ENCODE measurements at regions not wholly inside any gene's neighbourhood (a gene's known extent, or its start where the extent isn't known, plus 50 kb on each side); places are given as distances from the start of the nearest gene placed in this dataset.

- no peak for DNase-seq
- no peak for ATAC-seq
- no peak overlapping the region for H3K27ac ChIP-seq
- H3K4me1 ChIP-seq: no peaks in the 10 kb centered on the region
- no peak overlapping the region for H3K4me3 ChIP-seq
- intact Hi-C loops (cut with DNase I): no loop called here
- no peaks in the 10 kb centered on the region for H3K36me3 ChIP-seq
- no peaks in the 10 kb centered on the region for H3K27me3 ChIP-seq
- no peak for TF ChIP-seq CTCF (IDR thresholded peaks at IDR 0.05)
- H3K9me3 ChIP-seq: no peaks in the 10 kb centered on the region
Measured at GRCh38 chr3:56942523-56942922, 117.9 kb upstream of the SPATA12 start.

- no peak for TF ChIP-seq CTCF (IDR thresholded peaks at IDR 0.05)
- Histone ChIP-seq H3K27me3 (no peaks in the 10 kb centered on the region), H3K4me1 (no peaks in the 10 kb centered on the region), H3K9me3 (no peaks in the 10 kb centered on the region), H3K36me3 (no peaks in the 10 kb centered on the region), H3K4me3 (no peak overlapping the region), H3K27ac (no peak overlapping the region)
- intact Hi-C loops (cut with DNase I): no loop called here
- DNase-seq (no peak), ATAC-seq (no peak)
Measured at GRCh38 chr3:56940976-56941375, 119.5 kb upstream of the SPATA12 start.

GRCh38 chr3:56940321-56940720 is 120.1 kb upstream of the SPATA12 start:
- Histone ChIP-seq H3K4me1 (no peaks in the 10 kb centered on the region), H3K27me3 (no peaks in the 10 kb centered on the region), H3K27ac (no peak overlapping the region), H3K36me3 (no peaks in the 10 kb centered on the region), H3K9me3 (no peaks in the 10 kb centered on the region), H3K4me3 (no peak overlapping the region)
- ATAC-seq (no peak), DNase-seq (no peak)
- intact Hi-C loops (cut with DNase I): no loop called here
- no peak for TF ChIP-seq CTCF (IDR thresholded peaks at IDR 0.05)

- TF ChIP-seq CTCF (IDR thresholded peaks at IDR 0.05): no peak
- Histone ChIP-seq H3K27me3 (no peaks in the 10 kb centered on the region), H3K4me3 (no peak overlapping the region), H3K27ac (no peak overlapping the region), H3K9me3 (no peaks in the 10 kb centered on the region), H3K4me1 (no peaks in the 10 kb centered on the region), H3K36me3 (no peaks in the 10 kb centered on the region)
- intact Hi-C loops (cut with DNase I): no loop called here
- ATAC-seq (no peak), DNase-seq (no peak)
Measured at GRCh38 chr3:56939834-56940233, 120.6 kb upstream of the SPATA12 start.

GRCh38 chr3:56938530-56938929 is 121.9 kb upstream of the SPATA12 start:
- no peak overlapping the region for H3K27ac ChIP-seq
- TF ChIP-seq CTCF (IDR thresholded peaks at IDR 0.05): no peak
- intact Hi-C loops (cut with DNase I): no loop called here

GRCh38 chr3:56937580-56937979 is 122.9 kb upstream of the SPATA12 start:
- no peaks in the 10 kb centered on the region for H3K9me3 ChIP-seq
- no peak for ATAC-seq
- no peak overlapping the region for H3K4me3 ChIP-seq
- intact Hi-C loops (cut with DNase I): no loop called here
- H3K4me1 ChIP-seq: no peaks in the 10 kb centered on the region
- no peaks in the 10 kb centered on the region for H3K27me3 ChIP-seq
- H3K36me3 ChIP-seq: no peaks in the 10 kb centered on the region
- no peak for TF ChIP-seq CTCF (IDR thresholded peaks at IDR 0.05)
- H3K27ac ChIP-seq: no peak overlapping the region
- DNase-seq: no peak

More at GRCh38 chr3:56938530-56938929, 121.9 kb upstream of the SPATA12 start:
- Histone ChIP-seq H3K4me3 (no peak overlapping the region), H3K9me3 (no peaks in the 10 kb centered on the region), H3K27me3 (no peaks in the 10 kb centered on the region), H3K36me3 (no peaks in the 10 kb centered on the region), H3K4me1 (no peaks in the 10 kb centered on the region)
- ATAC-seq: no peak
- DNase-seq: no peak
